HG02610 (cell line): ENCODE measurements at regions not wholly inside any gene's neighbourhood (a gene's known extent, or its start where the extent isn't known, plus 50 kb on each side); places are given as distances from the start of the nearest gene placed in this dataset.

Source experiments
- ATAC-seq: cut with Tn5 transposase; IDR thresholded peaks from one replicate; pipeline ENCODE4 v1.9.1; 2021; ENCODE audit warnings: mild to moderate bottlenecking, moderate library complexity; ENCODE audit not compliant: unreplicated experiment

DNA sequence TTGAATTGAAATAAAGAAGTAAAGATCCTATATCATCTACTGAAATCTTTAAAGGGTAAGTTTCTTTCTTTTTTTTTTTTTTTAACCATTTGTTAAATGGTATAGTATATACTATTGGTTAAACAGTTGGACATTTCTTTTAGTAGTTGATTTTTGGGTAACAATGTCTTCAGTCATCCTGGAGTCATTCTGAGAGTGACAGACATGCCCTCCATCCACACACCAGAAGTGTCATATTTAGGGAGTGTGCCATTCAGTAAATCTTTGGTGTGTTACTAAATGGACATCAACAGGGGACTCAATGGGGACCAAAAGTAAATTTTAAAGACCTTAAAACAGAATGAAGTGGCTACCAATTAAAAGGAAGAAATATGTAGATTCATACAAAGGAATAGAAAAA lies 50.8 kb upstream of the SLC39A10 start:
- ATAC-seq: no peak

DNA sequence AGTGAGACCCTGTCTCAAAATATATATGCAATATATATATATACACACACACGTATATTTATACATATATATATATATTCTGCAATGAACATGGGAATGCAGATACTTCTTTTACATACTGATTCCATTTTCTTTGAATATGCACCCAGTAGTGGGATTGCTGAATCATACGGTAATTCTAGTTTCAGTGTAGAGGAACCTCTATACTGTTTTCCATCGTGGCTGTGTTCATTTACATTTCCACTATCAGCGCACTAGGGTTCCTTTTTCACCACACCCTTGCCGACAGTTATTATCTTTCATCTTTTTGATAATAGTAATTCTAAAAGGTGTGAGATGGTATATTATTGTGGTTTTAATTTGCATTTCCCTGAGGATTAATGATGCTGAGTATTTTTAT lies 52.3 kb upstream of the SLC39A10 start:
- ATAC-seq: no peak

- ATAC-seq: no peak
Observed at GRCh38 chr2:195603998-195604397, 53.0 kb upstream of the SLC39A10 start.

- ATAC-seq: no peak
Observed at GRCh38 chr2:195603408-195603807, 53.6 kb upstream of the SLC39A10 start.

- no peak for ATAC-seq
Observed at GRCh38 chr2:195602687-195603086, 54.3 kb upstream of the SLC39A10 start.

GRCh38 chr2:195601361-195601760 lies 55.7 kb upstream of the SLC39A10 start:
- ATAC-seq: no peak

GRCh38 chr2:195600778-195601177 lies 56.2 kb upstream of the SLC39A10 start:
- no peak for ATAC-seq

DNA sequence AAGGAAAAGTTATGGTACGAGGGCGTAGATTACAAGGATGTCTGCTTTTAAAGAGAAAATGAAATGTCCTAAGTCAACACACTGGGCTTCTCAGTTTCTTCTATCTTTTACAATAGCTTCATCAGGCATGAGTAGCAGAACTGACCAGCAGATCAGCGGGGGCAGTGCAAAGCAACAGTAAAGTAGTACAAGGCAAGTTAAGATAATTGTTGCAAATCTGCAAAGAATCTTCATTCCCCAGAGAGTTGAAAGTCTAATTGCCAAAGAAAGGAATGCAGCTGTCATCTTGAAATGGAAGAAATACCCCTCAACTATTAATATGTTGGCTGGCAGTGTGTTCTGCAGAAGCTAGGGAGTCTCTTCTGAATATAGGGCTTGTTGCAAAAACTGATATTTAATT lies 60.2 kb upstream of the SLC39A10 start:
- ATAC-seq: no peak

DNA sequence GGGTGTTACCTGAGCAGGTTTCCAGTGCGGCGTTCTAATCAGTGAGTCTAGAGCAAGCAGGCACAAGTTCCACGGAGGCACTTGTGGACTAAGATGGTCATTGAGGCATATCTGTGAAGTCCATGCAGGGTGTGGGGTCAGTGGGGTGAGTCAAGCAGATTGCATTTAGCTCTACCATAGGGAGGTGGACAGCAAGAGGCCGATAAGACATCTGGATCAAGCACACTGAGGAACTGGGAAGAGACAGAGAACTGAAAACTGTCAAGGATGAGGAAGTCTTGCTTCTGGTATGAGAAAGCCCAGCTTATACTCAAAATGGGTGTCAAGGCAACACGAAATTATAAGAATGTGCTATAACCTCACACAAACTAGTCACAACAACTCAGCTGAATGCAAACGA lies 61.2 kb upstream of the SLC39A10 start:
- ATAC-seq: peak; percentile 57

- no peak for ATAC-seq
Observed at GRCh38 chr2:195594919-195595694, 61.9 kb upstream of the SLC39A10 start.

DNA sequence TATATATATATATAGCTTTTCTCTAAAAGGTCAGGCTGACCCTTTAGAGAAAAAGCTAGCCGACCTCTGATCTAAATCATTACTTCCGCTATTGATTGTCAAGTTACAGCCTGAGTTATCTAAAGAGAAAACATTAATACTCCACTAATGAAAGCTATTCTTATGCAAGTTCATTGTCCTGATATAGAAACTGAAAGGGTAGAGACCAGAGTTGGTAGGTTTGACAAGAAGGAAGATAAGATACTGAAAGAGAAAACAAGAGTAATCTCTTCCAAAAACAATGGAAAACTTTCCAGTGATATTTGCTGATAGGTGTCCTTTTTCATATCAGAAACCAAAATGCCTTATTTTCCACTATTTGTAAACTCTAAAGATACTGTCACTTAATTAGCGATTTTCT lies 62.8 kb upstream of the SLC39A10 start:
- ATAC-seq: no peak

DNA sequence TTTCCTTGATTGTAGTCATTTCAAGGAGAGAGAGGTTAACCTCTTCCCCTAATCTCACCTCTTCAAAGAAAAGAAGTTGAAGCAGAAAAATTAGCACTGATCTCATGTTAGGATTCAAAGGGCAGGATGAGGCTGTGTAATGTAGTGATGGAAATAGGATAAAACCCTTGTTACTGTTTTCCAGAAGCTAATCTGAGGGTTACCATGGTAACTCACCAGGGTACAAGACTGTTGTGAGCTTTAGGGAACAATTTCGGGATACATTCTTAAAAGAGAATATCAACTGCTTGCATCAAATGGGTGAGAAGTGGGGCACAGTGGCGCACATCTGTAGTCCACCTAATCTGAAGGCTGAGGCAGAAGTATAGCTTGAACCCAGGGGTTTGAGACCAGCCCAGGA lies 64.9 kb upstream of the SLC39A10 start:
- ATAC-seq: no peak

GRCh38 chr2:195590861-195591205 lies 66.2 kb upstream of the SLC39A10 start:
- ATAC-seq: no peak

GRCh38 chr2:195590199-195590860 lies 66.7 kb upstream of the SLC39A10 start:
- no peak for ATAC-seq

GRCh38 chr2:195587966-195588365 lies 69.1 kb upstream of the SLC39A10 start:
- ATAC-seq: no peak

GRCh38 chr2:195586062-195586714 lies 70.8 kb upstream of the SLC39A10 start:
- ATAC-seq: no peak

- ATAC-seq: no peak
Observed at GRCh38 chr2:195582188-195582587, 74.8 kb upstream of the SLC39A10 start.

- ATAC-seq: peak; percentile 34
Observed at GRCh38 chr2:195579776-195580555, 77.1 kb upstream of the SLC39A10 start.

- peak; percentile 81 for ATAC-seq
Observed at GRCh38 chr2:195575879-195576401, 81.1 kb upstream of the SLC39A10 start.

- no peak for ATAC-seq
Observed at GRCh38 chr2:195575016-195575415, 82.0 kb upstream of the SLC39A10 start.

DNA sequence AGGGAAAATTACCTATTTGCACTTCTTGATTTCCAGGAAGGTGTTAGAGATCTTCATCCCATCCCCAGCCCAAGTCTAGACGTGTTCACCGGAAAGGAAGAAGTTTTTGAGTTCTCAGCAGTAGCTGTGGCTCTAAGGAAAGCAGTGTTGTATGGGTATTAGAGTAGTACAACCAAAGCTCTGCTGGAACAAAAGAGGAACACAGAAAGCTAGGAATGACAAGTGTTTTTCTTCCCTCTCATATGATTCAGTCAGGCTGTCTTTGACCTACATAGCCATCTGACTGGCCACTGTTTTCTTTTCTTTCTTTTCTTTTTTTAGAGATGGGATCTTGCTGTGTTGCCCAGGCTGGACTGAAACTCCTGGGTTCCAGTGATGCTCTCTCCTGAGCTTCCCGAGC lies 82.7 kb upstream of the SLC39A10 start:
- ATAC-seq: no peak
